Glomerular visceral epithelial cell (primary cell): ENCODE measurements at regions not wholly inside any gene's neighbourhood (a gene's known extent, or its start where the extent isn't known, plus 50 kb on each side); places are given as distances from the start of the nearest gene placed in this dataset.

ENCODE experiments used
- DNase-seq: peaks from one replicate; pipeline ENCODE4 v3.0.0-alpha.2; 2016; ENCODE audit errors: extremely low spot score

GRCh38 chr6:45741437-45742171, 274.1 kb downstream of the CLIC5 start:
- DNase-seq = no peak

GRCh38 chr6:45739058-45739457, 276.6 kb downstream of the CLIC5 start:
- DNase-seq = no peak

GRCh38 chr6:45738057-45738455, 277.6 kb downstream of the CLIC5 start:
- DNase-seq = no peak

GRCh38 chr6:45737331-45738056, 278.2 kb downstream of the CLIC5 start:
- no peak for DNase-seq

- no peak for DNase-seq
These were observed 279.5 kb downstream of the CLIC5 start for GRCh38 chr6:45736134-45736533.

GRCh38 chr6:45732731-45733130, 282.9 kb downstream of the CLIC5 start:
- no peak for DNase-seq

- no peak for DNase-seq
These were observed 285.4 kb downstream of the CLIC5 start for GRCh38 chr6:45730232-45730631.

- peak; percentile 22 for DNase-seq
These were observed 287.0 kb downstream of the CLIC5 start for GRCh38 chr6:45728674-45729073.

- DNase-seq = no peak
These were observed 287.7 kb downstream of the CLIC5 start for GRCh38 chr6:45727819-45728449.

GRCh38 chr6:45727228-45727627, 288.4 kb downstream of the CLIC5 start:
- DNase-seq = no peak

- no peak for DNase-seq
These were observed 289.2 kb downstream of the CLIC5 start for GRCh38 chr6:45726444-45726843.

GRCh38 chr6:45724511-45724910, 291.1 kb downstream of the CLIC5 start:
- DNase-seq = peak; percentile 76

GRCh38 chr6:45724027-45724426, 291.6 kb downstream of the CLIC5 start:
- DNase-seq = no peak

GRCh38 chr6:45722876-45723275, 292.8 kb downstream of the CLIC5 start:
- DNase-seq = no peak

- DNase-seq = no peak
These were observed 294.0 kb downstream of the CLIC5 start for GRCh38 chr6:45721665-45722064.

GRCh38 chr6:45718871-45719270, 296.8 kb downstream of the CLIC5 start:
- no peak for DNase-seq

GRCh38 chr6:45718131-45718530, 297.5 kb downstream of the CLIC5 start:
- DNase-seq = no peak

- no peak for DNase-seq
These were observed 297.9 kb downstream of the CLIC5 start for GRCh38 chr6:45717715-45718114.

- no peak for DNase-seq
These were observed 298.6 kb downstream of the CLIC5 start for GRCh38 chr6:45717027-45717426.

GRCh38 chr6:45715508-45715803, 300.2 kb downstream of the CLIC5 start:
- no peak for DNase-seq

GRCh38 chr6:45714741-45715507, 300.7 kb downstream of the CLIC5 start:
- peak; percentile 93 for DNase-seq

- DNase-seq = no peak
These were observed 301.5 kb downstream of the CLIC5 start for GRCh38 chr6:45714006-45714730.
